ENCODE measurements at regions not wholly inside any gene's neighbourhood (a gene's known extent, or its start where the extent isn't known, plus 50 kb on each side); places are given as distances from the start of the nearest gene placed in this dataset.

- TF ChIP-seq POLR2AphosphoS5 (IDR thresholded peaks at IDR 0.05) = no peak
- no peak for TF ChIP-seq EP300 (IDR thresholded peaks at IDR 0.05)
- TF ChIP-seq POLR2A (IDR thresholded peaks at IDR 0.05) = no peak
- no peak for TF ChIP-seq CTCF (IDR thresholded peaks at IDR 0.05)
- Histone ChIP-seq H3K27ac (no peak overlapping the region), H3K4me3 (no peak overlapping the region), H3K4me1 (no peaks in the 10 kb centered on the region), H3K27me3 (peaks cover 0 to 19% (median 6%) of the 10 kb centered on the region in 3 donors), H3K36me3 (no peaks in the 10 kb centered on the region), H3K9me3 (peaks cover 0 to 11% (median 4%) of the 10 kb centered on the region in 4 donors)
- DNase-seq = no peak
- intact Hi-C loops (cut with DNase I) = no loop called here
- WGBS, 2 donors = 13 to 45% methylated on average over 1 of the region's 1 CpG
These were observed 89.3 kb upstream of the SDK2 start for GRCh38 chr17:73733517-73733916.

GRCh38 chr17:73735245-73735644, 91.0 kb upstream of the SDK2 start:
- Histone ChIP-seq H3K4me3 (no peak overlapping the region), H3K27me3 (peaks cover 0 to 25% (median 6%) of the 10 kb centered on the region in 3 donors), H3K27ac (no peak overlapping the region), H3K9me3 (peaks cover 0 to 9% (median 4%) of the 10 kb centered on the region in 4 donors), H3K4me1 (no peaks in the 10 kb centered on the region), H3K36me3 (no peaks in the 10 kb centered on the region)
- no peak for TF ChIP-seq EP300 (IDR thresholded peaks at IDR 0.05)
- TF ChIP-seq POLR2A (IDR thresholded peaks at IDR 0.05) = no peak
- TF ChIP-seq CTCF (IDR thresholded peaks at IDR 0.05) = no peak
- TF ChIP-seq POLR2AphosphoS5 (IDR thresholded peaks at IDR 0.05) = no peak
- WGBS, 2 donors = 86 to 87% methylated on average over 6 of the region's 6 CpGs
- intact Hi-C loops (cut with DNase I) = no loop called here
- no peak for DNase-seq

- no peaks in the 10 kb centered on the region for H3K9me3 ChIP-seq
- H3K4me1 ChIP-seq = no peaks in the 10 kb centered on the region
These were observed 94.7 kb upstream of the SDK2 start for GRCh38 chr17:73738751-73739575.

GRCh38 chr17:73740370-73740769, 96.1 kb upstream of the SDK2 start:
- intact Hi-C loops (cut with DNase I) = no loop called here
- Histone ChIP-seq H3K27ac (no peak overlapping the region), H3K4me1 (no peaks in the 10 kb centered on the region), H3K36me3 (no peaks in the 10 kb centered on the region), H3K4me3 (no peak overlapping the region), H3K27me3 (peaks cover 2 to 44% (median 11%) of the 10 kb centered on the region in 3 donors), H3K9me3 (no peaks in the 10 kb centered on the region)
- 45 to 48% methylated on average over 8 of the region's 8 CpGs for WGBS, 2 donors
- TF ChIP-seq CTCF (IDR thresholded peaks at IDR 0.05) = no peak
- TF ChIP-seq EP300 (IDR thresholded peaks at IDR 0.05) = no peak
- no peak for TF ChIP-seq POLR2AphosphoS5 (IDR thresholded peaks at IDR 0.05)
- no peak for TF ChIP-seq POLR2A (IDR thresholded peaks at IDR 0.05)
- DNase-seq = no peak

More at GRCh38 chr17:73738751-73739575, 94.7 kb upstream of the SDK2 start:
- DNase-seq = no peak
- intact Hi-C loops (cut with DNase I) = no loop called here
- TF ChIP-seq CTCF (IDR thresholded peaks at IDR 0.05) (no peak), EP300 (IDR thresholded peaks at IDR 0.05) (no peak), POLR2AphosphoS5 (IDR thresholded peaks at IDR 0.05) (no peak), POLR2A (IDR thresholded peaks at IDR 0.05) (no peak)
- Histone ChIP-seq H3K27ac (no peak overlapping the region), H3K27me3 (peaks cover 2 to 46% (median 11%) of the 10 kb centered on the region in 3 donors), H3K4me3 (no peak overlapping the region), H3K36me3 (no peaks in the 10 kb centered on the region)
- 60 to 69% methylated on average over 16 of the region's 16 CpGs for WGBS, 2 donors
